ENCODE measurements at regions not wholly inside any gene's neighbourhood (a gene's known extent, or its start where the extent isn't known, plus 50 kb on each side); places are given as distances from the start of the nearest gene placed in this dataset.

DNA sequence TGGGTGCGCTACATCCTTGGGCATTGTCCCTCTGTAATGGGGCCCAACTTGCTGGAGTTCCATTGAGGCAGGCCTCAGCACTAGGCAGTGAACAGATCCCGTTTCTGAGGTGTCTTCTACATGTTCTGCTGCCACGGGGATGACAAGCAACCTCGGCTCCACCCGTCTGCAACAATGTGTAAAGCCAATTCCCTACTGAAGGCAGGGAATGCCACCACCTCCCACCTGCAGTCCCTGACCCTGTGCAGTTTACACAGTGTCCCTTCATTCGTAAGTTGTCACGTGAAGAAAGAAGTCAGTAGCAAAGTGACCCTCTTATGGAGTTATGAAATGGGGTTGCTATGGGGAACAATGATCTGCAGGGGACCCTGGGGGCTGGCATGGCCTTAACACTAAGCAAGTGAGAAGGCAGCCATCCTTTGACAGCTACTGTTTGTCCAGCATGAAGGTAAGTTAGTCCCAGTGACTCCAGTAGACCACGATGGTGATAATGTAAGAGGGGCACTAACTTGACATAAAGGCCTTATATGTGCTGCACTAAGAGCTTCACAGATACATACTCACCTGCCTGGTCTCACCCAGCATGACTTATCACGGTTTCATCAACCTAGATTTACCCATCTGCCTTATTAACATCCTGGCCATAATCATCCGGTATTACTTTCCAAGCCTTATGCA, 130.6 kb upstream of the ZSWIM2 start:
- H3K27ac ChIP-seq, result no peak overlapping the region
- TF ChIP-seq ZFX (IDR thresholded peaks at IDR 0.05; ENCODE audit: borderline replicate concordance) (no peak), CTCF (IDR thresholded peaks at IDR 0.05) (no peak)

DNA sequence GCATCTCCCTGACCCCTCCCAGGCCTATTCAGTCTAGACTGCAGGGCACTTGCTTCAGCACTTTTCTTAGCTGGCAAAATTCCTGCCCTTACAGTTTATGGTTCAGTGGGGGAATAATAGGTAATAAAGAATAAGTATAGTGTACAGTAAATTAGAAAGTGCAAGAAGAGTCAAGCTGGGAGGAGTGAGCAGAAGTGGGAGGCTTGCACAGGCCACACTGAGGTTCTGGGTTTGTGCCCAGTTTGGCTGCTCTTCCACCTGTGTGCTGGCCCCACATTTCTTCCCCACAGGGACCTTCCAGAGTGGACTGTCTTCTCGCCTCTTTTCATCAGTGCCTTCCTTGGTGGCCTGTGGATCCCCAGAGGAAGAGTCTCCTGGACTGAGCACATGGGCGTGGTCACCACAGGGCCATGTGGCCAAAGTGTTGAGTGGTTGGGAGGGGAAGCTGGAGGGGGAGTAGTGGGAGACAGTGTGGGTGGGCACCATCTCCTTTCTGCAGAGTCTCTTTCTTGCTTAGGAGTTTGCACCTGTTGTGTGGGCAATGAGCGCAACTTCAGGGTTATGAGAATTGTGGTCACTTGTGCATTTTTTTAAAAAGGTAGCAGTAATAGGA, 128.6 kb upstream of the ZSWIM2 start:
- TF ChIP-seq CTCF (IDR thresholded peaks at IDR 0.05) (no peak), ZFX (IDR thresholded peaks at IDR 0.05; ENCODE audit: borderline replicate concordance) (no peak)
- no peak overlapping the region for H3K27ac ChIP-seq

GRCh38 chr2:186976329-186976728, 127.4 kb upstream of the ZSWIM2 start:
- TF ChIP-seq ZFX (IDR thresholded peaks at IDR 0.05; ENCODE audit: borderline replicate concordance) (no peak), CTCF (IDR thresholded peaks at IDR 0.05) (no peak)
- H3K27ac ChIP-seq, result no peak overlapping the region

GRCh38 chr2:186972281-186972970, 123.5 kb upstream of the ZSWIM2 start:
- TF ChIP-seq ZFX (IDR thresholded peaks at IDR 0.05; ENCODE audit: borderline replicate concordance), result no peak
- TF ChIP-seq CTCF (IDR thresholded peaks at IDR 0.05), result no peak
- no peak overlapping the region for H3K27ac ChIP-seq

DNA sequence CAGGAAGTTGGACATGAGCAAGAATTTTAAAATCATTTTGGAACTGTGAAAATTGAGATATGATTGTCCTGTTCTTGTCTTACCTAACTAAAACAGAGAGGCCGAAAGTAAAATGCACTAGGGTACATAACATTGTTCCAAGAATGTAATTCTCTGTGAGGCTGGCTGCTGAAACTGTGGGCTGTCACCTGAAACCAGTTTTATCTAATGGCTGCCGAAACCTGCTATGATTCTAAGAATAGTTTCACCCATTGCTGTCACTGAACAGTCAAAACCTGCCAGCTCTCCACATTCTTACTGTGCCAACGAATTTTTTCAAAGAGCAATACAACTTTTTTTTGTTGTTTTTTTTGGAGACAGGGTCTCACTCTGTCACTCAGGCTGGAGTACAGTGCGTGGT, 119.3 kb upstream of the ZSWIM2 start:
- TF ChIP-seq CTCF (IDR thresholded peaks at IDR 0.05) (no peak), ZFX (IDR thresholded peaks at IDR 0.05; ENCODE audit: borderline replicate concordance) (no peak)

DNA sequence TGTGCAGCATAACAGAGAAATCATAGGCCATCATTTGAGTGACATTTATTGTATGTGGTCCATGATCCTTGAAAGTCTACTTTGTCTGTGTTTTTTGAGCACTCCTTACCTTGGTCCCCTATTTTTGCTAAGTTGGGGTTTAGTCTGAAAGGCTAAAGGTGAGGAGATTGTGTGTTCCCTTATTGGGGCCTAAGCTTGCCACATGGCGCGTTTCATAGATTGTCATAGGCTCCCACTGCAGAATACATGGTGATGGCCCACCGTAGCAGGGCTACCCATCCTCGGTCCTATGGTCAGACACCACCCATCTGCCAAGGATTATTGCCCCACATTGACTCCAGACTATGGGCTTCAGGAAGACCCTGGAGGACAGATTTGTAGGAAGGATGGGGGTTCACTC, 117.0 kb upstream of the ZSWIM2 start:
- no peak for TF ChIP-seq ZFX (IDR thresholded peaks at IDR 0.05; ENCODE audit: borderline replicate concordance)
- TF ChIP-seq CTCF (IDR thresholded peaks at IDR 0.05), result no peak
- no peak overlapping the region for H3K27ac ChIP-seq

More for the DNA sequence above, 119.3 kb upstream of the ZSWIM2 start:
- H3K27ac ChIP-seq, result no peak overlapping the region
